NB4 (cell line): ENCODE measurements at regions not wholly inside any gene's neighbourhood (a gene's known extent, or its start where the extent isn't known, plus 50 kb on each side); places are given as distances from the start of the nearest gene placed in this dataset.
A peak's percentile ranks its signal among the peaks of the same experiment; 100 is the strongest.

ENCODE experiments used
- DNase-seq: peaks from one replicate; pipeline ENCODE4 v3.0.0; 2010; ENCODE audit warnings: low read depth
- H3K4me3 ChIP-seq: one replicate; pipeline ENCODE4 v1.5.1; 2011; ENCODE audit warnings: mild to moderate bottlenecking, low read depth, low read length, moderate library complexity
- MYC ChIP-seq: IDR thresholded peaks from 2 replicates; pipeline ENCODE4 v1.6.1; 2011; ENCODE audit warnings: low read depth, low read length
- POLR2A ChIP-seq: IDR thresholded peaks from 2 replicates; pipeline ENCODE4 v1.6.1; 2011; ENCODE audit warnings: mild to moderate bottlenecking; ENCODE audit not compliant: insufficient read length; ENCODE audit errors: extremely low read depth
- TF ChIP-seq, protein P1 (sequence below): IDR thresholded peaks from 2 replicates; pipeline ENCODE4 v1.6.1; 2011; ENCODE audit warnings: low read depth, low read length
- TF ChIP-seq, protein P2 (sequence below): IDR thresholded peaks from one replicate; pipeline ENCODE4 v1.5.1; 2012; ENCODE audit warnings: low read depth, low read length

DNA sequence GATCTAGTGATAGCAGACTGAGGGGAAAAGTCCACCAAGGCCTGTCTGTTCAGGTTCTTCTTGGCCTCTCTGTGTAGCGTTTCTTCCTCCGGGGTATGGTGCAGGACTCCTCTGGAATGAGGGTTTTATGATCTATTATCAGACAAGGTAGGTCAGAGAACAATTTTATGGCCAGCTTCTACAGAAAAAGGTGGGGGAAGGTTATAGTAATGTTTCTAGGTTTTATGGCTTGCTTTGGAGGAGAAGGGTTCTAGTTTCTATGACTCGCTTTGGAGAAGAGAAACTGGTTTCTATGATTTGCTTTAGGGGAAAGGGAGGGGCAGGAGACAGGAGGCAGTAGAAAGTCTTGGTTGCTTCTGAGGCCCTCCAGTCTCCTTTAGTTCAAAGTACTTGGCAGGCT lies 144.8 kb upstream of the LAMA2 start:
- TF ChIP-seq POLR2A: no peak
- TF ChIP-seq, protein P1, sequence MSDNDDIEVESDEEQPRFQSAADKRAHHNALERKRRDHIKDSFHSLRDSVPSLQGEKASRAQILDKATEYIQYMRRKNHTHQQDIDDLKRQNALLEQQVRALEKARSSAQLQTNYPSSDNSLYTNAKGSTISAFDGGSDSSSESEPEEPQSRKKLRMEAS: no peak
- TF ChIP-seq, protein P2, sequence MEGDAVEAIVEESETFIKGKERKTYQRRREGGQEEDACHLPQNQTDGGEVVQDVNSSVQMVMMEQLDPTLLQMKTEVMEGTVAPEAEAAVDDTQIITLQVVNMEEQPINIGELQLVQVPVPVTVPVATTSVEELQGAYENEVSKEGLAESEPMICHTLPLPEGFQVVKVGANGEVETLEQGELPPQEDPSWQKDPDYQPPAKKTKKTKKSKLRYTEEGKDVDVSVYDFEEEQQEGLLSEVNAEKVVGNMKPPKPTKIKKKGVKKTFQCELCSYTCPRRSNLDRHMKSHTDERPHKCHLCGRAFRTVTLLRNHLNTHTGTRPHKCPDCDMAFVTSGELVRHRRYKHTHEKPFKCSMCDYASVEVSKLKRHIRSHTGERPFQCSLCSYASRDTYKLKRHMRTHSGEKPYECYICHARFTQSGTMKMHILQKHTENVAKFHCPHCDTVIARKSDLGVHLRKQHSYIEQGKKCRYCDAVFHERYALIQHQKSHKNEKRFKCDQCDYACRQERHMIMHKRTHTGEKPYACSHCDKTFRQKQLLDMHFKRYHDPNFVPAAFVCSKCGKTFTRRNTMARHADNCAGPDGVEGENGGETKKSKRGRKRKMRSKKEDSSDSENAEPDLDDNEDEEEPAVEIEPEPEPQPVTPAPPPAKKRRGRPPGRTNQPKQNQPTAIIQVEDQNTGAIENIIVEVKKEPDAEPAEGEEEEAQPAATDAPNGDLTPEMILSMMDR: no peak
- TF ChIP-seq MYC: no peak

GRCh38 chr6:128736780-128737179 lies 146.2 kb upstream of the LAMA2 start:
- no peak for TF ChIP-seq MYC
- TF ChIP-seq, protein P2: no peak
- TF ChIP-seq, protein P1: no peak
- TF ChIP-seq POLR2A: no peak
- DNase-seq: no peak

More for the DNA sequence above, 144.8 kb upstream of the LAMA2 start:
- H3K4me3 ChIP-seq: no peak overlapping the region
- DNase-seq: no peak

DNA sequence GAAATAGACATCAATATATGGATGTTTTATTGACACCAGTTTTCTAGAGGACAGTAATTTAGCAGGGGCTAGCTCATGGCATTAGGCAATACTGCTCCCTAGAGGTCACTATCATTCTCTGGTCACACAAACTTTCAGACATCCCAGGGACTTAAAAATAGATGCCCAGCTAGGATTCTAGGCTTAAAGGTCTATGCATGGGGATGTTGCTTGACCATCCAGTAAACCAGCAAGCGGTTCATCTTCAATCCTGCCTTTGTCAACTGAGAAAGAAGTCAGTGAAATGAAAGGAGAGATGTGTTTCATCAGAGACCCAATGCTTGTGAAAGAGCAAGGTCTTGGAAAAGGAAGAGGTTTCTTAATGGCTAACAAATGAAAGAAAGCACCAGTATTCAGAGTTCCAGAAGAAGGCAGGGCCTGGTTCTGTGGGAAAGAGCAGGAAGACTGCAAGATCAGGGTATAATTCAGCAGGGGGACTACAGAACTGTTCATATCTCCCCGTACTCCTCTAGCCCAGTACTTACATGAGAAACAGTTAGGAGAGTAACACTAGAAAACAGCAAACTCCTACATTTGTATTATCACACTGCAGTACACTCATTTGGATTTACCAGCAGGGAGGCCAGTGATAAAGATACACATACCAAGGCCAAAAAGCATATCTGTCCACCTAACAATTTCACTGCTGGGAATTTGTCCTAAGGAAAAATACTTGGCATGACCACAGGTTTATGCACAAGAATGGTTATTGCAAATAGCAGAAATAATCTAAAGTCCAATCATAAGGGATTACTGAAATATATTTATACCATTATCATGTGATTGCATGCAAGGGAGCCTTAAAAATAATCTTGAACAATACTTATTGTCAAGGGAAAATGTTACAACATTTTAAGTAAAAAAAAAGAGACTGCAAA lies 151.4 kb upstream of the LAMA2 start:
- TF ChIP-seq MYC (no peak), POLR2A (no peak)
- TF ChIP-seq, protein P1: no peak
- TF ChIP-seq, protein P2: peak; percentile 27
- peak; percentile 53 for DNase-seq
- H3K4me3 ChIP-seq: no peak overlapping the region

More at GRCh38 chr6:128736780-128737179, 146.2 kb upstream of the LAMA2 start:
- no peak overlapping the region for H3K4me3 ChIP-seq

DNA sequence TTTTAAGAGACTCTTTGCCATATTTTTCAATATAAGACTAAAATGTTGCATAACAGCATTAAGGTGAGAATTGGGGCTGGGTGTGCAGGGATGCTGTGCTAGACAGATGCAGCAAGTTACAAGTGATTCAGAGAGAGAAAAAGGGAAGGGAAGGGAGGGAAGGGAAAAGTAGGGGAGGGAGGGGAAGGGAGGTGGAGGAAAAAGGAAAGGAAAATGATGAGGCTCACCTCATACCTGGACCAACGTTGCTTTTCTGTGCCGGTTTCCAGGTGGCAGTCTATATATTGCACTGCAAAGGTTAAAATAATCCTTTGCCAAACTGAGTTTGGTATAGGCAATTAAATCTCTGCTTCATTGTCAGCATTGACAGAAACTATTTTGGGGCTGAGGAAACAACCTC lies 155.4 kb upstream of the LAMA2 start:
- TF ChIP-seq POLR2A (no peak), MYC (no peak)
- TF ChIP-seq, protein P2: no peak
- TF ChIP-seq, protein P1: no peak
- H3K4me3 ChIP-seq: no peak overlapping the region
- no peak for DNase-seq

DNA sequence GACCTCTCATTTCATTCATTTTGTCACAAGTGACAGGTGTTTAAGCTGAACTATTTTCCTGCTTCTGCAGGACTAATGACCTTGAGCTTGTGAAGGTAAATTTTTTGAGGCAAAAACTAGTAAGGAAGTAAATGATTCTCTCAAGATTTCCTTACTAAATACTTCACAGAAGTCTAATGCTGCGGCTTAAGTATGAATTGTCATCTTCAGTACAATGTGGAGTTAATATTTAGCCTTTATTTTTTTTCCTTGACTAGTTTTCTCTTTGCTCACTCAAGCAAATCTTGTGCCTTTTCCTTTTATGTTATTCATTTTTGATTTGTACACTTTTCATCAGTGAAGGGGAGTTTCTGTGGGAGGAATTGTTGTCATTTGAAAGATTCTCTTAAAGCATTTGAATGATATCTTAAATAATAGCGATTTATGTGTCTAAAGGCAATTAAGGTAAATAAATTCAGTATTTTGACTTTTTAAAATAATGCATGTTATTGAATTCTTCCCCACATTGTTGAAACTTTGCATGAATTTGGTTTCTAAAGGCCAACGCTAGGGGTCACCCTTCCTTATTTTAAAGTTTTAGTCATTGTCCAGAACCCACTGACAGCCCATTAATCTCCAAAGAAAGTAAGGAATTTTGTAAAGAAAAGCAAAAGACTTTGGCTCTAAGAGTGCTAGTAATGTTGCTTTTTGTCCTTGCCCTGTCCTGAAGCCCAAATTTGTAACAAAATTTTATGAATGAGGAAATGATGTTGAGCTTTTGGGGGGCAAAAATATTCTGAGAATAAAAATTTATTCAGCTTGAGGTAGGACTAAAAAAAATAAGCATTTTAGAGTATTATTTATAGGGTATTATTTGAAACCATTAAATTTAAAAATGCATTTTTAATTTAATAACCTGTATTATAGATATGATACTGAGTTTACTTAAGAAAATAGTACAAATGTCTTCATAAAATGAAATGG lies 157.4 kb upstream of the LAMA2 start:
- peak; percentile 35 for DNase-seq
- TF ChIP-seq POLR2A: no peak
- TF ChIP-seq, protein P2: peak; percentile 71
- no peak overlapping the region for H3K4me3 ChIP-seq
